ENCODE measurements at regions not wholly inside any gene's neighbourhood (a gene's known extent, or its start where the extent isn't known, plus 50 kb on each side); places are given as distances from the start of the nearest gene placed in this dataset.

DNA sequence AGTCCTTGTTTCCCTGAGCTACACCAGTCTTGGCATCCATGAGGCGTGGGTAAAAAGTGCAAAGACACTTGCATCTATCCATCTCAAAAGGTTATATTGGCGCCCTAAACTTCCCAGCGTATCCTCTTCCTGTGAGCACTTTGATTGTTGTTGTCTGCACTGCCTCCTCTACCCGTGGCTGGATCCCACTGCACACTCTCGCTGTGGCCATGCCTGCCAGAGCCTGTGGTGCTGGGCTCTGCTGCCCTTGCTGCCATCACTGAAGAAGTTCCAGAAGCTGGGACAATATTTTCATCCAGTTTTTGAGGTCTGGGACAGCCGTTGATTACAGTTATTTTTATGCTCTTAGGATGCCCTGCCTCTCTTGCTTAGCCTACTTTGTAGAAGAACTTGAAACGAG lies 85.3 kb upstream of the PCGF5 start:
- TF ChIP-seq, protein P1, sequence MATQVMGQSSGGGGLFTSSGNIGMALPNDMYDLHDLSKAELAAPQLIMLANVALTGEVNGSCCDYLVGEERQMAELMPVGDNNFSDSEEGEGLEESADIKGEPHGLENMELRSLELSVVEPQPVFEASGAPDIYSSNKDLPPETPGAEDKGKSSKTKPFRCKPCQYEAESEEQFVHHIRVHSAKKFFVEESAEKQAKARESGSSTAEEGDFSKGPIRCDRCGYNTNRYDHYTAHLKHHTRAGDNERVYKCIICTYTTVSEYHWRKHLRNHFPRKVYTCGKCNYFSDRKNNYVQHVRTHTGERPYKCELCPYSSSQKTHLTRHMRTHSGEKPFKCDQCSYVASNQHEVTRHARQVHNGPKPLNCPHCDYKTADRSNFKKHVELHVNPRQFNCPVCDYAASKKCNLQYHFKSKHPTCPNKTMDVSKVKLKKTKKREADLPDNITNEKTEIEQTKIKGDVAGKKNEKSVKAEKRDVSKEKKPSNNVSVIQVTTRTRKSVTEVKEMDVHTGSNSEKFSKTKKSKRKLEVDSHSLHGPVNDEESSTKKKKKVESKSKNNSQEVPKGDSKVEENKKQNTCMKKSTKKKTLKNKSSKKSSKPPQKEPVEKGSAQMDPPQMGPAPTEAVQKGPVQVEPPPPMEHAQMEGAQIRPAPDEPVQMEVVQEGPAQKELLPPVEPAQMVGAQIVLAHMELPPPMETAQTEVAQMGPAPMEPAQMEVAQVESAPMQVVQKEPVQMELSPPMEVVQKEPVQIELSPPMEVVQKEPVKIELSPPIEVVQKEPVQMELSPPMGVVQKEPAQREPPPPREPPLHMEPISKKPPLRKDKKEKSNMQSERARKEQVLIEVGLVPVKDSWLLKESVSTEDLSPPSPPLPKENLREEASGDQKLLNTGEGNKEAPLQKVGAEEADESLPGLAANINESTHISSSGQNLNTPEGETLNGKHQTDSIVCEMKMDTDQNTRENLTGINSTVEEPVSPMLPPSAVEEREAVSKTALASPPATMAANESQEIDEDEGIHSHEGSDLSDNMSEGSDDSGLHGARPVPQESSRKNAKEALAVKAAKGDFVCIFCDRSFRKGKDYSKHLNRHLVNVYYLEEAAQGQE (IDR thresholded peaks at IDR 0.05; ENCODE audit: low read depth) = no peak
- no peak for TF ChIP-seq TEAD4 (IDR thresholded peaks at IDR 0.05)
- no peak for TF ChIP-seq EP300 (IDR thresholded peaks at IDR 0.05; ENCODE audit: borderline replicate concordance)
- TF ChIP-seq, protein P2, sequence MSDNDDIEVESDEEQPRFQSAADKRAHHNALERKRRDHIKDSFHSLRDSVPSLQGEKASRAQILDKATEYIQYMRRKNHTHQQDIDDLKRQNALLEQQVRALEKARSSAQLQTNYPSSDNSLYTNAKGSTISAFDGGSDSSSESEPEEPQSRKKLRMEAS (IDR thresholded peaks at IDR 0.05) = no peak
- TF ChIP-seq NFIC (IDR thresholded peaks at IDR 0.05) = no peak
- no peak for TF ChIP-seq RAD21 (IDR thresholded peaks at IDR 0.05; ENCODE audit: low read depth)
- no peak for TF ChIP-seq CEBPB (IDR thresholded peaks at IDR 0.05)
- TF ChIP-seq TCF12 (IDR thresholded peaks at IDR 0.05; ENCODE audit: low read depth) = no peak
- TF ChIP-seq TAF1 (IDR thresholded peaks at IDR 0.05; ENCODE audit: low read depth) = no peak
